PC-9 (cell line): ENCODE measurements at regions not wholly inside any gene's neighbourhood (a gene's known extent, or its start where the extent isn't known, plus 50 kb on each side); places are given as distances from the start of the nearest gene placed in this dataset.

ENCODE experiments used
- BruUV-seq: library from RNA; stranded (reverse); fragments of 400-500 nt; replicated peaks from 2 replicates; lab custom pipeline; 2021; lab: Mats Ljungman, UMichigan
- CTCF ChIA-PET: fragments of 300-600 bp; sonication (Branson Sonifier 250); formaldehyde crosslinking; loops from one replicate; lab custom pipeline; 2022; ENCODE audit warnings: antibody characterized with exemption; lab: Charles Lee
- POLR2A ChIA-PET: fragments of 300-600 bp; sonication (Branson Sonifier 250); formaldehyde crosslinking; loops from one replicate; lab custom pipeline; 2022; ENCODE audit warnings: antibody characterized with exemption; ENCODE audit not compliant: unreplicated experiment; lab: Charles Lee
- DNase-seq, 2 experiments: peaks; one replicate each; pipeline versions ENCODE4 v3.0.0 to v3.0.0-alpha.2; 2015 to 2022; ENCODE audit warnings: mixed read lengths in 1 of 2
- H2AFZ ChIP-seq: fragments of 200-600 bp; sonication (generic); 2 replicates; pipeline ENCODE4 v1.8.1; 2017; ENCODE audit warnings: antibody characterized with exemption
- H3F3A ChIP-seq: fragments of 200-600 bp; sonication (generic); 2 replicates; pipeline ENCODE4 v1.8.1; 2017; ENCODE audit warnings: antibody characterized with exemption, mild to moderate bottlenecking, low read depth; ENCODE audit not compliant: insufficient read depth
- H3K27ac ChIP-seq: fragments of 200-600 bp; sonication (generic); 2 replicates; pipeline ENCODE4 v1.6.1; 2016; ENCODE audit warnings: mixed run types
- H3K27me3 ChIP-seq: fragments of 200-600 bp; sonication (generic); 2 replicates; pipeline ENCODE4 v1.6.1; 2016; ENCODE audit warnings: low read depth, mixed run types; ENCODE audit not compliant: insufficient read depth
- H3K36me3 ChIP-seq: fragments of 200-600 bp; sonication (generic); 2 replicates; pipeline ENCODE4 v1.6.1; 2016; ENCODE audit warnings: low read depth, mixed run types
- H3K4me1 ChIP-seq: fragments of 200-600 bp; sonication (generic); replicated peaks from 2 replicates; pipeline ENCODE4 v1.6.1; 2016; ENCODE audit warnings: mixed run types; ENCODE audit not compliant: insufficient read depth
- H3K4me2 ChIP-seq: fragments of 200-600 bp; sonication (generic); 2 replicates; pipeline ENCODE4 v1.6.1; 2017; ENCODE audit warnings: mixed run types
- H3K4me3 ChIP-seq: fragments of 200-600 bp; sonication (generic); 2 replicates; pipeline ENCODE4 v1.6.1; 2016; ENCODE audit warnings: mixed run types
- H3K79me2 ChIP-seq: fragments of 200-600 bp; sonication (generic); 2 replicates; pipeline ENCODE4 v1.6.1; 2017; ENCODE audit warnings: low read depth, mixed run types
- H3K9me2 ChIP-seq: fragments of 200-600 bp; sonication (generic); 2 replicates; pipeline ENCODE4 v1.8.1; 2017; ENCODE audit warnings: mild to moderate bottlenecking; ENCODE audit not compliant: insufficient read depth
- H3K9me3 ChIP-seq: fragments of 200-600 bp; sonication (generic); 2 replicates; pipeline ENCODE4 v1.8.1; 2016; ENCODE audit warnings: low read depth; ENCODE audit not compliant: insufficient read depth
- H4K20me1 ChIP-seq: fragments of 200-600 bp; sonication (generic); 2 replicates; pipeline ENCODE4 v1.8.1; 2017; ENCODE audit not compliant: insufficient read depth
- CTCF ChIP-seq: fragments of 200-600 bp; sonication (generic); conservative IDR thresholded peaks from 2 replicates; pipeline ENCODE4 v1.6.1; 2017; ENCODE audit warnings: mixed run types, antibody characterized with exemption, mild to moderate bottlenecking, moderate library complexity
- EZH2 ChIP-seq: fragments of 200-600 bp; sonication (generic); IDR thresholded peaks from 2 replicates; pipeline ENCODE4 v1.8.0; 2017; ENCODE audit warnings: antibody characterized with exemption, low read depth
- intact Hi-C: fragments of 100-400 bp; cut with micrococcal nuclease; formaldehyde crosslinking; loops from one replicate; pipeline ENCODE4 v1.10.0; 2022; ENCODE audit not compliant: unreplicated experiment

- DNase-seq: no peak
- intact Hi-C loops: no loop called here
- Histone ChIP-seq H3K79me2 (no peaks in the 10 kb centered on the region), H3K4me3 (no peak overlapping the region), H3K27me3 (no peaks in the 10 kb centered on the region), H2AFZ (no peak overlapping the region), H3K9me3 (no peaks in the 10 kb centered on the region), H3K36me3 (no peaks in the 10 kb centered on the region), H3F3A (no peaks in the 10 kb centered on the region), H4K20me1 (no peaks in the 10 kb centered on the region), H3K9me2 (no peaks in the 10 kb centered on the region), H3K27ac (no peak overlapping the region), H3K4me2 (no peak overlapping the region), H3K4me1 (no peaks in the 10 kb centered on the region)
- CTCF ChIA-PET: no interaction called here
- TF ChIP-seq EZH2 (no peak), CTCF (no peak)
- no TSS peak for BruUV-seq
- POLR2A ChIA-PET: no interaction called here
Observed at GRCh38 chr14:99052467-99052866, 219.5 kb downstream of the BCL11B start.

- Histone ChIP-seq H3K4me3 (no peak overlapping the region), H3K79me2 (no peaks in the 10 kb centered on the region), H3K9me3 (no peaks in the 10 kb centered on the region), H3K9me2 (no peaks in the 10 kb centered on the region), H3K4me1 (no peaks in the 10 kb centered on the region), H2AFZ (no peak overlapping the region), H3F3A (no peaks in the 10 kb centered on the region), H3K27me3 (no peaks in the 10 kb centered on the region), H3K36me3 (no peaks in the 10 kb centered on the region), H4K20me1 (no peaks in the 10 kb centered on the region), H3K4me2 (no peak overlapping the region), H3K27ac (no peak overlapping the region)
- BruUV-seq: no TSS peak
- POLR2A ChIA-PET: no interaction called here
- DNase-seq: no peak
- CTCF ChIA-PET: no interaction called here
- intact Hi-C loops: no loop called here
- no peak for TF ChIP-seq CTCF
- TF ChIP-seq EZH2: no peak
Observed at GRCh38 chr14:99055019-99055418, 217.0 kb downstream of the BCL11B start.

- DNase-seq: no peak
- Histone ChIP-seq H3K79me2 (no peaks in the 10 kb centered on the region), H2AFZ (no peak overlapping the region), H3F3A (no peaks in the 10 kb centered on the region), H3K27me3 (0 out of 2 replicates have a peak, but pooled peaks cover 5% of the 10 kb centered on the region), H4K20me1 (no peaks in the 10 kb centered on the region), H3K9me3 (no peaks in the 10 kb centered on the region), H3K4me2 (no peak overlapping the region), H3K9me2 (no peaks in the 10 kb centered on the region), H3K36me3 (no peaks in the 10 kb centered on the region), H3K27ac (no peak overlapping the region), H3K4me1 (no peaks in the 10 kb centered on the region), H3K4me3 (no peak overlapping the region)
- TF ChIP-seq CTCF (no peak), EZH2 (no peak)
- POLR2A ChIA-PET: no interaction called here
- CTCF ChIA-PET: no interaction called here
- intact Hi-C loops: no loop called here
- no TSS peak for BruUV-seq
Observed at GRCh38 chr14:99055816-99056215, 216.2 kb downstream of the BCL11B start.
